ENCODE measurements at regions not wholly inside any gene's neighbourhood (a gene's known extent, or its start where the extent isn't known, plus 50 kb on each side); places are given as distances from the start of the nearest gene placed in this dataset.
"Not testable (repeated sequence)": the region's sequence is repeated elsewhere in the genome, so short reads cannot be mapped to it uniquely, and the experiment has no call there.

GRCh38 chr14:31911160-31911559, 165.9 kb upstream of the ARHGAP5 start:
- DNase-seq, result no peak

- no peak for DNase-seq
These were observed 163.7 kb upstream of the ARHGAP5 start for GRCh38 chr14:31913370-31913769.

- DNase-seq, result not testable (repeated sequence)
These were observed 158.8 kb upstream of the ARHGAP5 start for GRCh38 chr14:31918289-31918688.

DNA sequence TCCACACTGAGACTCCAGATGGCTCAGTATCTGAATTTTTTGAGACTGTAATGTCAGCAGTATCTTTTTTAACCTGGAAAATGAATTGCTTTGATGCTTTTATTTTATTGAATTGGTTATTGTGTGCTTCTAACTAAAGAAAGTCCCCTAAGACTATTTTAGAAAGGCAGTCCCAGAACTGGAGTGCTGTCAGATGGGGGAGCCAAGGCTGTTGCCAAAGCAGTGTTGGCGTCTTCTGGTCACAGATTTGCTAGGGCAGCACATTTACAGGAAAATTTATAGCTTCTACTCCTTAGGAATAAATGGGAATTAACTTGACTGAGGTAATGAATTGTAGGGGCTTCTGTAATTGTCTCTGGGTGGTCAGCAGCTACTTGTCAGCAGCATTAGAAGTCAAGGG, 157.1 kb upstream of the ARHGAP5 start:
- no peak for DNase-seq

DNA sequence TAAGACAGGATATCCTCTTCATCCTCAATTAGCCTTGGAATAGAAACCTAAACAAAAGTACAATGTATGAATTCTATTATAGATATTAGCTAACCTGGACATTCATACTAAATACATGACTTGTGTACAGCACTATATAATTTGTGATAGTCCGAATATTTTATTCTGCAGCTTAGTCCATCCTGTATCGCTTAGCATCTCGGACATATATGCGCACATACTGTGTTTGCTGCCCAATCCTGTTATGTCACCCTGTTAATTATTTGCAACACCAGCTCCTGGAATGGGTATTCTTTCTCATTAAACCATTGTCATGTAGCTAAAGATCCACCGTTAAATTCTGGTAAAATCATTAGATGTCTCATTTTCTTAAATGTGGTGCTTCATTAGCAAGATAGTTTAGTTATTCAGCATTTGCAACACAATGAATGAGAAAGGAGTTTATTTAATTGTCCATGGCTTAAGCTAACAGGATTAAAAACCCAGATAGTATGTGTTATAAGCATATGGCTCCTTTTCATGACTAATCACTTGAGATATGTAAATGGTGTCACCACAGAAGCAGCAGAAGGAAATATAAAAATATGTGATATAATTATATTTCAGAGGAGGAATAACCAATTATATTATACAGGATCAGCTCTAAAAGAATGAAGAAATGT, 156.0 kb upstream of the ARHGAP5 start:
- DNase-seq, result no peak

DNA sequence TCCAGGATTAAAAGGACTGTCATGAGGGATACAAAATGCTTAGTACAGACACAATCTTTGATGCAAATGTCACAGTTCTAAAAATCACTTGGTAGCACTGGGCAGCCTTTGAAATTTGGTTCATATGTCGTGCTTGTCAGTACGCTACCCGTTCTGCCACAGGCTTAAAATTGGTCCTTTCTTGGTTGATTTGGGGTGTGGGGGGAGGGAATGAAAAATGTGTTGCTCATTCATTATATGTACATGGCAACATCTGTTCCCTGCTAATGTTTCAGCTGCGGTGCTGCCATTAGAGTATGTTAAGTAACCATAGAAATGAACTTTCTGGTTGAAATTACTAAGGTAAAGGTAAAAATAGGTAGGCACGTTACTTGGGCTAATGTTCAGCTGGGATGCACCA, 155.4 kb upstream of the ARHGAP5 start:
- DNase-seq, result no peak

DNA sequence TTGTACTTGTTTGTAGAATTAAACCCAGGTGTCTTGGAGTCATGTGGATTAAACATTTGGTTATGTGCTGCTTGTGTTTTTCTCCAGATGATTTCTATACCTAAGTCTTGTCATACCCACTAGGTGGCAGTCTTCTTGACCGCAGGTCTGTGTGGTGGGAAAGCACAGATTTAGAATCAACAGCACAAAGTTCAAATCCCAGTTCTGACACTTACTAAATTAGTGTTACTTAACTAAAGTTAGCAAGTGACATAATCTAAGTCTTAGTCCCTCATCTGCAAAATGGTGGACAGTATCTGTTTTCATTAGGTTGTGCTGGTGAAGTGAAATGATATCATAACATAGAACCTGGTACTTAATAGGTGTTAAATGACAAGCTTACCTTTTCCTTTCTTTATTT, 151.0 kb upstream of the ARHGAP5 start:
- DNase-seq, result peak; percentile 34

DNA sequence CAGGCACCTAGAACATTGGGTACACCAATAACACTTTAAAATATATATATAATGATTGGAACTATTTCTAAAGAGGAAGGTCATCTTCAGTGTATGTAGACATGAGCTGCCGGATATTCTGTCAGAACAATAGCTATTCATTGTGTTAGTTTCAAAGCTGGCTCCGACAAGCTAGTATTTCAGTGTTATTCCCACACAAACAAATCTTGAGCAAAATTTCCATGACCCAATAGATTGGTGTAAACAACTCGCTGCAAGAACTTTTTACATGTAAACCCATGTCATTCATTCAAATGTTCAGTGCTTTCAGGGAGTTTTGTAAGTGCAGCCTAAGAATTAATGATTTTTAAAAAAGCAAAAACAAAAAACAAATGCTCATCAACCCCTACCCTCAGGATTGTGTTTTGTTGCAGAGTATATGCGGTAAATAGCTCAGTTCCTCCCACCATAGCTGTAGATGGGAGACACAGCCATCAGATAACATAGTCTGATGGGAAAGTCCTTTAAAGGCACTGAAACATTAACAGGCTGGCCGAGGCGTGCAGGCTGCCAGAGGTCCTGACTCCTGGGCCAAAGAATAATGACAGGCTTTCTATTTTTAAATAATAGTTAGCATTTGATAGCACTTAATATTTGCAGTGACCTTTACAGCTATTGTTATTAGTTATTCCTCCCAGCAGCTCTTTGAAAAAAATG, 150.3 kb upstream of the ARHGAP5 start:
- no peak for DNase-seq

DNA sequence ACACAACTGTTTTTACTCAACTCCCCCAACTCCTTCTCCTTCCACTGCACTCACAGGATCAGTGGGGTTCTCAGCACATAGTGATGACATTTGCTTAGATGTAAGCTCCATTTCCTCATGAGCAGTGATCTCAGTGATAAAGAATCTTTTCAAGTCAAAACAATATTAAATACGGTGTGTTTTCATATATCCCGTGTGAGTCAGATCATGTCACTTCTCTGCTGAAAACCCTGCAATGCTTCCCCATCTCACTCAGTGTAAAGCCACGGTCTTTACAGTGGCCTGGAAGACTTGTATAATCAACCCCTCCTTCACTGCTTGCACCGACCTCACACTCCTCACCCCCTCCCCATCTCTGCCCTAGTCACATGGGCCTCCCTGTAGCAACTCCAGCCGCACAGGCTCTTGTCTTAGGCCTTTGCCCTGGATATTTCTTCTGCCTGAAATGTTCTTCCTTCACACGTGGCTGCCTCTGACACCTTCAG, 149.7 kb upstream of the ARHGAP5 start:
- peak; percentile 91 for DNase-seq

GRCh38 chr14:31930070-31930469, 147.0 kb upstream of the ARHGAP5 start:
- no peak for DNase-seq

- peak; percentile 43 for DNase-seq
These were observed 146.4 kb upstream of the ARHGAP5 start for GRCh38 chr14:31930493-31931240.

DNA sequence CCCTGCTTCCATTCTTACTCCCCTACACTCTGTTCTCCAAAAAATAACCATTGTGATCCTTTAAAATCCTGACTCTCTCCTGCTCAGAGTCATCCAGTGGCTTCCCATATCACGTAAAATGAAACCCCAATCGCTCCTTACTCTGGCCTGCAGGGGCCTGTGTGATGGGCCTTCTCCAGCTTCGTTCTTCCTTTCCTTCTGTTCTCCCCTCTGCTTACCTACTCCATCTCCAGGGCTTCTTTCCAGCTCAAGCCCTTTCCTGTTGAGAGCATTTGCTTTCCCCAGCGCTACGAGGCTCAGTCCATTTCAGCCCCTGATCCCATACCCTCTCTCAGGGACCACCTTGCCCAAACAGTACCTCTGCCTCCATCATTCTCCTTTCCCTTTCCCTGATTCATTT, 144.4 kb upstream of the ARHGAP5 start:
- DNase-seq, result no peak

DNA sequence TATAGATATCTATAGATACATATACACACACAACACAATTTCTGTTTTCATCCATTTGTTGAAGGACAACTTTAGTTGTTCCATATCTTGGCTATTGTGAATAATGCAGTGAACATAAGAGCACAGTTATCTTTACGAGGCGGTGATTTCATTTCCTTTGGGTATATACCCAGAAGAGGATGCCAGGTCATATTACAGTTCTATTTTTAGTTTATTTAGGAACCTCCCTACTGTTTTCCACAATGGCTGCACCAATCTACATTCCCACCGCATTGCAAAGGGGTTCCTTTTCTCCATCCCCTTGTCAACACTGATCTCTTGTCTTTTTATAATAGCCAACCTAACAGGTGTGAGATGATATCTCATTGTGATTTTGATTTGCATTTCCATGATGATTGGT, 143.4 kb upstream of the ARHGAP5 start:
- no peak for DNase-seq

DNA sequence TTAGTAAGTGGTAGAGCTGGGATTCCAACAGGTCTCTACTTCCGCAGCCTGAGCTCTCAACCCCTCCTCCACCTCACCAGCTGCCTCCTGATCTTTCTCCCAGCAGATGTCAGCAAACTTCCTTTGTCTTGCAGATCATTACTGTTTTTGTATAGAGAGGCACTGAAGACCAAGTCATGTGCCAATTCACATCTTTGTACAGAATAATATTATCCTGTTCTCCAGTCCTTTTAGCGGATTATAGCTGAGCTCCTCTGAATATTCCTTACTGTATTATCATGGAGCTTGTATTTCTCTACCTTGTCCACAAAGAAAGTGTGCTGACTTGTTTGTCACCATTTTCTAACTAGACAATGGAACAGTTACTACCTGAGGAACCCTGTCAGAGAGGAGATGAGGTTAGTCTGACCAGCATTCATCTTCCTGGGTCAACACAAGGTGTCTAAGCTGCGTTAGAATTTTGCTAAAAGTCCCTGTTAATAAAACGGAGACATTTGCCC, 142.3 kb upstream of the ARHGAP5 start:
- DNase-seq, result peak; percentile 88

GRCh38 chr14:31935391-31935790, 141.7 kb upstream of the ARHGAP5 start:
- DNase-seq, result no peak

GRCh38 chr14:31936115-31936514, 141.0 kb upstream of the ARHGAP5 start:
- no peak for DNase-seq

- DNase-seq, result peak; percentile 83
These were observed 139.3 kb upstream of the ARHGAP5 start for GRCh38 chr14:31937730-31938346.

DNA sequence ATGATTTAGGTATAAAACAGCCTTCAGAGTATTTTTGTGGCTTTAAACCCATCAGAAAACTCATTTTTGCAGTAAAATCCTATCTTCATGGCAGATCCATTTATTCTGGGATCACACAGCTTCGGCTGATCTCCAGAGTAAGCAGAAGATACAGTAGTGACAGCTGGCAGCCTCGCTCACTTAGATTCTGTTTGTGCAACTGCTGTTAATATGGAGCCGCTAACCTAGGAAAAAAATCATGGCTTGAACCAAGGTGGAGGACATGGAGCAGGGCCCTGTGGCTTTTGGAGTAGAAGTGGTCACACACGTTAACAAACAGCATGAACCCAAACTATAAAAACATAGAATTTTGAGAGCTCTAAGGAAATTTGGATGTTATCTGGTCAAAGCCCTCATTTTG, 137.2 kb upstream of the ARHGAP5 start:
- DNase-seq, result no peak

DNA sequence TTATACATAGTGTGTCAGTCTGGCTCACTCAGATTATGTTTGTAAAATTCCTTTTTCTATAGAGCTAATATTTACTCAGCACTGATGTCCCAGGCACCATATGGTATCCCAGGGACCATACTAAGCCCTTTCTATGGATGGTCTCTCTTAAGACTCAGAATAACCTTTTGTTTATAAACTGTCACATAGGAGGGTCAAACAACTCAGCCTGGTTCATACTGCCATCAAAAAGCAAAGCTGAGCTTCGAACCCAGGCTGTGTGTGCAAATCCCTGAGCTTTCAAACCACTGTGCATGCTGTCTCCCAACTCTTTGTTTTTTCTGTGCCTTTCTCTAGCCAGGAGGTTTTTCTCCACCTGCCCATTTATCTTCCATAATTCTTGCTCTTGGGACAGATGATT, 135.6 kb upstream of the ARHGAP5 start:
- DNase-seq, result no peak

DNA sequence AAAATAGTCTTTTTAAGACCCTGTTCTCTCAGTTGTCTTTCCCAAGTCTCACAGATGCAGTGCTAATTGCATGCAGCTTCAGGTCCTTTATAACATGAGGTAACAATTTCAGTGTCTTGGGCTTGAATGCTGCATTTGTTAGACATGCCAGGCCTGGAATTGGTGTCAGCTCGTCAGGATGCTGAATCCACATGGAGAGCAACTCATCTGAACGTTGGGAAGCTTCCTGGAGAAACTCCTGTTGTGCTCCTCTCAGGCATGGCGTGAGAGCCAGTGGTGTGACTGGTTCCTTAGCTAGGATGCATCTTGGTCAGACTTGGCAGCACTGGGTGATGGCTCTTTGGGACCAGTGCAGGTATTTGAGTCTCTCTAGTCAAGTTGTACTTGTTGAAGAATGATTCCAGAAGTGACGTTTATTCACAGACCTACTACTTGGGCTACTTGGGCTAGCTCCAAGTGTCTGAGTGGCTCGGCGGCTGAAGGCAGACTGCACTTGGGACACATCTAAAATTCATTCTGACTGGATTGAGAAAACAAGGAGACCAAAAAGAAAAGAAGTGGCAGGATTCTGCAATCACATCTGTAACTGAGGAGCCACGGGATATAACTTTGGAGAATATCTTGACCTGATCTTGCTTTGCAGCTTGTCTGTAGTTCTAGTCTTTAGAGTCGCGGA, 134.8 kb upstream of the ARHGAP5 start:
- DNase-seq, result no peak

- no peak for DNase-seq
These were observed 133.8 kb upstream of the ARHGAP5 start for GRCh38 chr14:31943217-31943799.

GRCh38 chr14:31943861-31944255, 133.2 kb upstream of the ARHGAP5 start:
- DNase-seq, result no peak

Measured in kidney glomerular epithelial cell (primary cell).